Sigmoid colon (tissue), 4 donors: ENCODE measurements at regions not wholly inside any gene's neighbourhood (a gene's known extent, or its start where the extent isn't known, plus 50 kb on each side); places are given as distances from the start of the nearest gene placed in this dataset.

Source experiments
- CTCF ChIP-seq, 4 experiments: fragments of 450-650 bp in 3 of 4; fragments of 200-600 bp in 1 of 4; IDR thresholded peaks; one replicate each; pipeline ENCODE4 v1.5.1; 2016 to 2019; ENCODE audit warnings: antibody characterized with exemption in 4 of 4, mild to moderate bottlenecking in 3 of 4, moderate library complexity in 2 of 4
- EP300 ChIP-seq, 4 donors: sonication (generic); formaldehyde crosslinking; IDR thresholded peaks; one replicate each; pipeline ENCODE4 v1.6.1; 2017; ENCODE audit warnings: antibody characterized with exemption in 4 of 4
- POLR2A ChIP-seq, 2 donors: fragments of 450-650 bp; IDR thresholded peaks; one replicate each; pipeline ENCODE4 v1.6.1; 2016; ENCODE audit warnings: antibody characterized with exemption in 2 of 2, mild to moderate bottlenecking in 2 of 2, moderate library complexity in 2 of 2

- TF ChIP-seq CTCF (IDR thresholded peaks at IDR 0.05) (no peak), EP300 (IDR thresholded peaks at IDR 0.05) (no peak), POLR2A (IDR thresholded peaks at IDR 0.05) (no peak)
Measured at GRCh38 chr4:85127653-85128052, 161.2 kb upstream of the WDFY3 start.
